ENCODE measurements at regions not wholly inside any gene's neighbourhood (a gene's known extent, or its start where the extent isn't known, plus 50 kb on each side); places are given as distances from the start of the nearest gene placed in this dataset.

DNA sequence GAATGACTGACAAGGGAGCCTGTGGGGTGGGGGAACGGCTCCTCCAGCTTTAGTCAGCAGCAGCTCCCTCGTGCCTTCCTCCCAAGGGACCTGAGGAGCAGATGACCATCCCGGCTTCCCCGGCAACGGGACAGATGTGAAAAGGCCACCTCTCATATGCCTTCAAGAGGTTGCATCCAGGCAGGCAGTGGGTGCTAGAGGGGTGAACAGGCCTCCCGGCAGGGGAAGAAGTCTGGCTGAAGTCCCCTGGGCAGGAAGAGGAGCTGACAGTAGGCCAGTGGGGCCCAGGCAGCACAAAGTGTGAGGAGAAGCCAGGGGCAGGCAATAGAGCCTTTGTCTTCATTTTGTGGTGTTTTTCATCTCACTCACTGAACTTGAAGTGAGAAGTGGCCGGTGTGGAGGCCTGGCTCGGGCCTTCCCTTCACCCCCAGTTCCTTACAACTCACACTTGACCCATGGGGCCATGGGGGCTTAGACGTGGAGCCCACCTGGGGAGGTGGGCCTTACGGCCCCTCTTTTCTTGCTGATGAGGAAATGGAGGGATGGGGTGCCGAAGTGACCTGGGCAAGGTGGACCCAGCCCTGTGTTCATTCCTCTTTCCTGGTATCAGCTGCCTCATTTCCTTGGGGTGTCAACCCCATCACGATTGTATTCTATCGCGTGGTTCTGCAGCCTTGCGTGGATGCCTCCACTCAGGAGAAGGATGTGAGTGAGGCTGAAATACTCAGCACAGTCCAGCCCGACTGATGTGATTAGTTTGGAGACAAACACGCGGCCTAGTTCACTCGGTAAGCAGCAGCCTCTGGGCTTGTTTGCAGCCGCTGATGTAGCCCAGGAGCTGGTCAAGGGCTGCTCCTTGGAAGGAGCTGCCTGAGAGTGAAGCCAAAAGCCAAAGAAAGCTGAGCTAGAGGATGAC, 115.5 kb upstream of the ALDH1A3 start:
- TF ChIP-seq, protein P1, sequence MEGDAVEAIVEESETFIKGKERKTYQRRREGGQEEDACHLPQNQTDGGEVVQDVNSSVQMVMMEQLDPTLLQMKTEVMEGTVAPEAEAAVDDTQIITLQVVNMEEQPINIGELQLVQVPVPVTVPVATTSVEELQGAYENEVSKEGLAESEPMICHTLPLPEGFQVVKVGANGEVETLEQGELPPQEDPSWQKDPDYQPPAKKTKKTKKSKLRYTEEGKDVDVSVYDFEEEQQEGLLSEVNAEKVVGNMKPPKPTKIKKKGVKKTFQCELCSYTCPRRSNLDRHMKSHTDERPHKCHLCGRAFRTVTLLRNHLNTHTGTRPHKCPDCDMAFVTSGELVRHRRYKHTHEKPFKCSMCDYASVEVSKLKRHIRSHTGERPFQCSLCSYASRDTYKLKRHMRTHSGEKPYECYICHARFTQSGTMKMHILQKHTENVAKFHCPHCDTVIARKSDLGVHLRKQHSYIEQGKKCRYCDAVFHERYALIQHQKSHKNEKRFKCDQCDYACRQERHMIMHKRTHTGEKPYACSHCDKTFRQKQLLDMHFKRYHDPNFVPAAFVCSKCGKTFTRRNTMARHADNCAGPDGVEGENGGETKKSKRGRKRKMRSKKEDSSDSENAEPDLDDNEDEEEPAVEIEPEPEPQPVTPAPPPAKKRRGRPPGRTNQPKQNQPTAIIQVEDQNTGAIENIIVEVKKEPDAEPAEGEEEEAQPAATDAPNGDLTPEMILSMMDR (IDR thresholded peaks at IDR 0.05; ENCODE audit: low read depth, low read length, missing input control), result no peak
- no peak for TF ChIP-seq SP1 (IDR thresholded peaks at IDR 0.05)
- TF ChIP-seq FOXA1 (IDR thresholded peaks at IDR 0.05), result no peak
- no peak for TF ChIP-seq MAX (IDR thresholded peaks at IDR 0.05)
- no peak for TF ChIP-seq ZBTB33 (IDR thresholded peaks at IDR 0.05)
- no peak for TF ChIP-seq HNF4A (conservative IDR thresholded peaks at IDR 0.05)
- no peak for TF ChIP-seq JUND (IDR thresholded peaks at IDR 0.05)

All from liver (tissue), 3 donors.